Type B pancreatic cell (in vitro differentiated cells): ENCODE measurements at regions not wholly inside any gene's neighbourhood (a gene's known extent, or its start where the extent isn't known, plus 50 kb on each side); places are given as distances from the start of the nearest gene placed in this dataset.

Experiments
- DNase-seq: peaks from one replicate; pipeline ENCODE4 v3.0.0; 2021; ENCODE audit warnings: mixed read lengths; ENCODE audit not compliant: unreplicated experiment; ENCODE audit errors: extremely low spot score
- H3K27ac Mint-ChIP-seq: 2 replicates; pipeline ENCODE4 v1.8.0; 2021; ENCODE audit warnings: mild to moderate bottlenecking, mixed read lengths
- H3K27me3 Mint-ChIP-seq: 2 replicates; pipeline ENCODE4 v1.8.0; 2021; ENCODE audit warnings: mixed read lengths
- H3K36me3 Mint-ChIP-seq: 2 replicates; pipeline ENCODE4 v1.8.0; 2021; ENCODE audit warnings: mixed read lengths
- H3K4me1 Mint-ChIP-seq: one replicate; pipeline ENCODE4 v1.8.0; 2021; ENCODE audit warnings: mixed read lengths; ENCODE audit not compliant: unreplicated experiment
- H3K4me3 Mint-ChIP-seq: 2 replicates; pipeline ENCODE4 v1.8.0; 2021; ENCODE audit warnings: mild to moderate bottlenecking, mixed read lengths
- H3K9me3 Mint-ChIP-seq: 2 replicates; pipeline ENCODE4 v1.8.0; 2021; ENCODE audit warnings: mixed read lengths
- CTCF ChIP-seq: fragments of 200-600 bp; sonication (generic); conservative IDR thresholded peaks from 2 replicates; pipeline ENCODE4 v1.5.0; 2021; ENCODE audit warnings: antibody characterized with exemption, mild to moderate bottlenecking

GRCh38 chr22:48744967-48745841 lies 1082.5 kb downstream of the BRD1 start:
- Mint-ChIP-seq H3K4me1 (no peaks in the 10 kb centered on the region), H3K4me3 (no peak overlapping the region), H3K36me3 (no peaks in the 10 kb centered on the region), H3K9me3 (no peaks in the 10 kb centered on the region), H3K27ac (no peak overlapping the region), H3K27me3 (no peaks in the 10 kb centered on the region)
- no peak for TF ChIP-seq CTCF
- DNase-seq, result no peak

- H3K4me3 Mint-ChIP-seq, result no peak overlapping the region
- H3K27ac Mint-ChIP-seq, result no peak overlapping the region
- H3K36me3 Mint-ChIP-seq, result no peaks in the 10 kb centered on the region
- H3K27me3 Mint-ChIP-seq, result no peaks in the 10 kb centered on the region
- peak; percentile 56 for DNase-seq
- no peaks in the 10 kb centered on the region for H3K4me1 Mint-ChIP-seq
- H3K9me3 Mint-ChIP-seq, result no peaks in the 10 kb centered on the region
- no peak for TF ChIP-seq CTCF
These were observed 1083.4 kb downstream of the BRD1 start for GRCh38 chr22:48744283-48744641.

DNA sequence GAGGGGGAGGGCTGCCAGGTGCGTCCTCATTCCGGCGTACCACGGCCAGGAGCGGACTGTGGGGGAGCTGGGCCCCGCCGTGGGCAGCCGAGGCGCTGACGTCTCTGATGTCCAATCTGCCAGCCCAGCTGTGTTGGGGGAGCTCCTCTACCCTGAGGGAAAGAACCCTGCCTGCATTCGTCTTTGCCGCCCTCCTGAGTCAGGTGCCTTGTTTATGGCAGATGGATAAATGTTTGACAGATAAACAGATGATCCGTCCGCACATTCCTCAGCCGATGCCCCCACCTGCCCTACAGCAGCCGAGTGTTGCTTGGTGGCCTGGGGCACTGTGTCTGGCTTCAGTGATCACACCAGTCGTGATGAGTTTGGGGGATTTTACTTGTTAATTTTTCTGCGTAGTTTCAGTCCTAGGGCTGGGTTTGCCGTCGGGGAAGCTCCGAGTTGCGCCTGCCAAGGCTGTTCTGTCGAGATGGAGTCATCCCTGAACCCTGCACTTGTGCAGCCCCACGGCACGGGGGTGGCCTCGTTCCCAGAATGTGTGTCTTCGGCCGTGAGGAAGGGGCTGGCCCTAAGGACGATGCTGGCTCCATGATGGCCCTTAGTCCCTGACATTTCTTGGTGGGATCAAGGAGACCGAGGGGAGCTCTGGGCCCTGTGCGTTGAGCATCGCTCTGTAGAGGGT lies 1083.9 kb downstream of the BRD1 start:
- no peak for TF ChIP-seq CTCF
- peak; percentile 43 for DNase-seq
- no peaks in the 10 kb centered on the region for H3K36me3 Mint-ChIP-seq
- H3K4me1 Mint-ChIP-seq, result no peaks in the 10 kb centered on the region
- H3K9me3 Mint-ChIP-seq, result no peaks in the 10 kb centered on the region
- no peaks in the 10 kb centered on the region for H3K27me3 Mint-ChIP-seq
- H3K4me3 Mint-ChIP-seq, result no peak overlapping the region
- H3K27ac Mint-ChIP-seq, result no peak overlapping the region

- Mint-ChIP-seq H3K27ac (no peak overlapping the region), H3K9me3 (no peaks in the 10 kb centered on the region), H3K4me3 (no peak overlapping the region), H3K4me1 (no peaks in the 10 kb centered on the region), H3K27me3 (no peaks in the 10 kb centered on the region), H3K36me3 (no peaks in the 10 kb centered on the region)
- TF ChIP-seq CTCF, result no peak
- peak; percentile 60 for DNase-seq
These were observed 1084.9 kb downstream of the BRD1 start for GRCh38 chr22:48742556-48743343.

DNA sequence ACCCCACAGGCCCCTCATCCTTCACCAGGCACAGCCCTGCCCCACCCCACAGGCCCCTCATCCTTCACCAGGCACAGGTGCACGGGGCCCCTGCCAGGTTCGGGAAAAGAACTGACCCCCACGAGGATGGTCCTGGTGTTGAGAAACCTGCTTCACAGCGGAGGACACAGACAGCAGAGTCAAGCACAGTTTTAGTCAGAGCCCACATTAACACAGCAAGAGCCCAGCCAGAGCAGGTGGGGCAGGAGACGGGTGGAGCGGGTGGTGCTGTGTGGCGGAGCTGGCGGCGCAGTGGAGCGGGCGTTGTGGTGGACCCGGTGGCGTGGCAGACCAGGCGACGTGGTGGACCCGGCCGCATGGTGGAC lies 1085.5 kb downstream of the BRD1 start:
- Mint-ChIP-seq H3K27me3 (no peaks in the 10 kb centered on the region), H3K4me3 (no peak overlapping the region), H3K36me3 (no peaks in the 10 kb centered on the region), H3K4me1 (no peaks in the 10 kb centered on the region), H3K9me3 (no peaks in the 10 kb centered on the region), H3K27ac (no peak overlapping the region)
- peak; percentile 34 for DNase-seq
- TF ChIP-seq CTCF, result no peak
